ENCODE measurements at regions not wholly inside any gene's neighbourhood (a gene's known extent, or its start where the extent isn't known, plus 50 kb on each side); places are given as distances from the start of the nearest gene placed in this dataset.

- DNase-seq (ENCODE audit: low read depth), result no peak
- no peak for TF ChIP-seq CTCF (conservative IDR thresholded peaks at IDR 0.05; ENCODE audit: low read length)
Observed at GRCh38 chr13:73672492-73672891, 461.7 kb downstream of the KLF12 start.

GRCh38 chr13:73671732-73672131 lies 462.5 kb downstream of the KLF12 start:
- TF ChIP-seq CTCF (conservative IDR thresholded peaks at IDR 0.05; ENCODE audit: low read length), result no peak
- no peak overlapping the region for H3K4me3 ChIP-seq (ENCODE audit: low read length)
- DNase-seq (ENCODE audit: low read depth), result no peak

More at GRCh38 chr13:73672492-73672891, 461.7 kb downstream of the KLF12 start:
- H3K4me3 ChIP-seq (ENCODE audit: low read length), result no peak overlapping the region

GRCh38 chr13:73671011-73671410 lies 463.2 kb downstream of the KLF12 start:
- TF ChIP-seq CTCF (conservative IDR thresholded peaks at IDR 0.05; ENCODE audit: low read length), result no peak
- DNase-seq (ENCODE audit: low read depth), result no peak
- no peak overlapping the region for H3K4me3 ChIP-seq (ENCODE audit: low read length)

- H3K4me3 ChIP-seq (ENCODE audit: low read length), result no peak overlapping the region
- DNase-seq (ENCODE audit: low read depth), result no peak
- no peak for TF ChIP-seq CTCF (conservative IDR thresholded peaks at IDR 0.05; ENCODE audit: low read length)
Observed at GRCh38 chr13:73667756-73668155, 466.4 kb downstream of the KLF12 start.

GRCh38 chr13:73665261-73665660 lies 468.9 kb downstream of the KLF12 start:
- TF ChIP-seq CTCF (conservative IDR thresholded peaks at IDR 0.05; ENCODE audit: low read length), result no peak
- DNase-seq (ENCODE audit: low read depth), result no peak

GRCh38 chr13:73664851-73665250 lies 469.4 kb downstream of the KLF12 start:
- no peak for TF ChIP-seq CTCF (conservative IDR thresholded peaks at IDR 0.05; ENCODE audit: low read length)
- no peak for DNase-seq (ENCODE audit: low read depth)
- H3K4me3 ChIP-seq (ENCODE audit: low read length), result no peak overlapping the region

More at GRCh38 chr13:73665261-73665660, 468.9 kb downstream of the KLF12 start:
- no peak overlapping the region for H3K4me3 ChIP-seq (ENCODE audit: low read length)

GRCh38 chr13:73662833-73663232 lies 471.4 kb downstream of the KLF12 start:
- no peak for TF ChIP-seq CTCF (conservative IDR thresholded peaks at IDR 0.05; ENCODE audit: low read length)
- no peak for DNase-seq (ENCODE audit: low read depth)
- no peak overlapping the region for H3K4me3 ChIP-seq (ENCODE audit: low read length)

Data from AG10803 (cell line).